Small intestine (tissue), 7 donors: ENCODE measurements at regions not wholly inside any gene's neighbourhood (a gene's known extent, or its start where the extent isn't known, plus 50 kb on each side); places are given as distances from the start of the nearest gene placed in this dataset.
"Not testable (repeated sequence)": the region's sequence is repeated elsewhere in the genome, so short reads cannot be mapped to it uniquely, and the experiment has no call there.

ENCODE experiments used
- DNase-seq, 2 donors: peaks; one replicate each; pipeline versions ENCODE4 v3.0.0 to v3.0.0-alpha.2; 2013
- FAIRE-seq: peaks from 2 replicates; lab custom pipeline; 2012; peaks lifted over from hg19 to GRCh38; lab: Jason Lieb, UNC
- H3K27ac ChIP-seq, 3 donors: one replicate each; pipeline ENCODE4 v1.5.1; 2013; ENCODE audit warnings: low read length in 2 of 3, mild to moderate bottlenecking in 2 of 3, control low read depth in 1 of 3, inconsistent platforms in 1 of 3, low read depth in 1 of 3, moderate library complexity in 1 of 3
- H3K27me3 ChIP-seq, 3 donors: one replicate each; pipeline ENCODE4 v1.6.1; 2013; ENCODE audit warnings: low read length in 3 of 3, inconsistent platforms in 1 of 3; ENCODE audit not compliant: control insufficient read depth in 3 of 3, insufficient read depth in 3 of 3
- H3K36me3 ChIP-seq, 3 donors: one replicate each; pipeline ENCODE4 v1.6.1; 2013; ENCODE audit warnings: low read length in 3 of 3, inconsistent platforms in 1 of 3, low read depth in 1 of 3, mild to moderate bottlenecking in 1 of 3, moderate library complexity in 1 of 3; ENCODE audit not compliant: control insufficient read depth in 3 of 3, insufficient read depth in 2 of 3
- H3K4me1 ChIP-seq, 3 donors: one replicate each; pipeline ENCODE4 v1.6.1; 2013; ENCODE audit warnings: low read length in 2 of 3, inconsistent platforms in 1 of 3, low read depth in 1 of 3, mild to moderate bottlenecking in 1 of 3, moderate library complexity in 1 of 3; ENCODE audit not compliant: control insufficient read depth in 3 of 3, insufficient read depth in 2 of 3
- H3K4me3 ChIP-seq, 3 donors: one replicate each; pipeline ENCODE4 v1.5.1; 2013; ENCODE audit warnings: low read length in 3 of 3, control low read depth in 1 of 3, inconsistent platforms in 1 of 3, low read depth in 1 of 3, mild to moderate bottlenecking in 1 of 3, moderate library complexity in 1 of 3
- H3K9me3 ChIP-seq, 2 donors: one replicate each; pipeline ENCODE4 v1.6.1; 2013; ENCODE audit warnings: low read depth in 1 of 2, low read length in 1 of 2; ENCODE audit not compliant: control insufficient read depth in 2 of 2, insufficient read depth in 1 of 2
- WGBS, 3 donors: extraction: QIAGEN DNeasy Blood & Tissue Kit; methylation state at CpG; one replicate each; pipeline ENCODE4 v1.1.7; 2013; 5-methylcytosine and 5-hydroxymethylcytosine counted together
- donor health status: healthy with polysubstance abuse.
- donor health status: control.
- donor health status: control.
- donor health status: Bipolar disorder and iron deficiency.
- donor health status: healthy.

DNA sequence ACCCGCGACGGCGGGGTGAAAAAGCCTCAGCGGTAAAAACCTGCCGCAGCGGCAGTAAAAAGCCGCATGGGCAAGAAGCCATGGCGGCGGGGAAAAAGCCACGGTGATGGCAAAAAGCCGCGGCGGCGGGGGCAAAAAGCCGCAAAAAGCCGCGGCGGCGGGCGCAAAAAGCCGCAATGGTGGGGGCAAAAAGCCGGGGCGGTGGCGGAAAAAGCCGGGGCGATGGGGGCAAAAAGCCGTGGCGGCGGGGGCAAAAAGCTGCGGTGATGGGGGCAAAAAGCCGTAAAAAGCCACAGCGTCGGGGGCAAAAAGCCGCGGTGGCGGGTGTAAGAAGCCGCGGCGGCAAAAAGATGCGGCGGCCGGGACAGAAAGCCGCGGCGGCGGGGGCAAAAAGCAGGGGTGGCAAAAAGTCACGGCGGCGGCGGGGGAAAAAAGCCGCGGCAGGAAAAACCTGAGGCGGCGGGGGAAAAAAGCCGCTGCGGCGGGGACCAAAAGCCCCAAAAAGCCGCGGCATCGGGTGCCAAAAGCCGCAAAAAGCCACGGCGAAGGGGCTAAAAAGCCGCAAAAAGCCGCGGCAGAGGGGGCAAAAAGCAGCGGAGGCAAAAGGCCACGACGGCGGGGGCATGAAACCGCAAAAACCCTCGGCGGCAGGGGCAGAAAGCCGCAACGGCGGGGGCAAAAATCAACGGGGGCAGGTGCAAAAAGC is 488.5 kb downstream of the ZNF33B start:
- WGBS, 3 donors = 60 to 78% (median 62%) methylated on average over 76 to 78 of the region's 78 CpGs
- no peak for FAIRE-seq
- no peak for DNase-seq

DNA sequence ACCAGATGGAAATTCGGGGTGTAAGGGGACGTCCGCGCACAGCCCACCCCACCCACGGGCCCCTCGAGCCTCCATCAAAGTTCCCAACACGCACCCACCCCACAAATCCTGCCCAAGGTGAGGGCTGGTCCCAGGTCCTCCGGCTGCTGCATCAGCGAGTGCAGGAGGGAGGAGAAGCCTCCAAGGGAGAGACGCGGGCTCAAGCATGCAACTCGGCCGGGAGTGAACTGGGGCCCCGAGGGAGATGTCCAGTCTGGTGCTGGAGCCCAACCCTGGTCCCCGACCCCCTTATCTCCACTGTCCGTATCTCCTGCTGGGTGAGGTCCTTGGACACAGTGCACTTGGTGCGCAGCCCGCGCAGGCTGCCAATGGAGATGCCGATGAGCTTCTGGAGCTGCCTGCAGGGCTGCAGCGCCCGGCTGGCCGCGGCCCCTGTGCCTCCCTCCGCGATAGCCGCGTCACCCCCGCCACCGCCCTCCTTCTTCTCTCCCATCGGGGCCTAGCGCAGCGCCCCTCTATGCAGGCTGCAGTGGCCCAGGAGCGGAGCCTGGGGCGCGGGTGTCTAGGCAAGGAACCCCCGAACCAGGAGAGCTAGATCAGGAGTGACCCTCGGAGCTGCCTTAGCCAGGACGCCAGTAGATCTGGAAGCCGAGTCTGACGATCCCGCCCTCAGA is 489.2 kb downstream of the ZNF33B start:
- Histone ChIP-seq H3K4me3 (no peak overlapping the region), H3K9me3 (peaks cover 2 to 33% of the 10 kb centered on the region in 2 donors), H3K27me3 (no peaks in the 10 kb centered on the region), H3K4me1 (no peaks in the 10 kb centered on the region), H3K36me3 (no peaks in the 10 kb centered on the region), H3K27ac (no peak overlapping the region)
- FAIRE-seq = no peak
- DNase-seq = peak in 1 of 2 donors; percentile 2
- 61 to 83% (median 67%) methylated on average over 42 of the region's 42 CpGs for WGBS, 3 donors

More for the DNA sequence above, 488.5 kb downstream of the ZNF33B start:
- no peaks in the 10 kb centered on the region for H3K27me3 ChIP-seq
- H3K9me3 ChIP-seq = peaks cover 2 to 33% of the 10 kb centered on the region in 2 donors
- H3K36me3 ChIP-seq = no peaks in the 10 kb centered on the region
- H3K4me3 ChIP-seq = no peak overlapping the region
- no peak overlapping the region for H3K27ac ChIP-seq
- no peaks in the 10 kb centered on the region for H3K4me1 ChIP-seq

DNA sequence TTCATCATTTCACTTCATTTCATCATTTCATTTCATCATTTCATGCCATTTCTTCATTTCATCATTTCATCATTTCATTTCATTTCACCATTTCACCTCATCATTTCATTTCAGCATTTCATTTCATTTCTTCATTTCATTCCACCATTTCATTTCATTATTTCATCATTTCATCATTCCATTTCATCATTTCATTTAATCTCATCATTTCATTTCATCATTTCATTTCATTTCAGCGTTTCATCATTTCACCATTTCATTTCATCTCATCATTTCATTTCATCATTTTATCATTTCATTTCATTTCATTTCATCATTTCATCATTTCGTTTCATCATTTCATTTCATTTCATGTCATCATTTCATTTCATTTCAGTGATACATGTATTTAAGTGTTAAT is 492.2 kb downstream of the ZNF33B start:
- not testable (repeated sequence) for H3K27ac ChIP-seq, H3K4me1 ChIP-seq, H3K36me3 ChIP-seq, H3K27me3 ChIP-seq, H3K4me3 ChIP-seq, DNase-seq
- FAIRE-seq = peak; percentile 96
- 43 to 60% (median 49%) methylated on average over 2 of the region's 2 CpGs for WGBS, 3 donors
- H3K9me3 ChIP-seq = peaks cover 2 to 33% of the 10 kb centered on the region in 2 donors

DNA sequence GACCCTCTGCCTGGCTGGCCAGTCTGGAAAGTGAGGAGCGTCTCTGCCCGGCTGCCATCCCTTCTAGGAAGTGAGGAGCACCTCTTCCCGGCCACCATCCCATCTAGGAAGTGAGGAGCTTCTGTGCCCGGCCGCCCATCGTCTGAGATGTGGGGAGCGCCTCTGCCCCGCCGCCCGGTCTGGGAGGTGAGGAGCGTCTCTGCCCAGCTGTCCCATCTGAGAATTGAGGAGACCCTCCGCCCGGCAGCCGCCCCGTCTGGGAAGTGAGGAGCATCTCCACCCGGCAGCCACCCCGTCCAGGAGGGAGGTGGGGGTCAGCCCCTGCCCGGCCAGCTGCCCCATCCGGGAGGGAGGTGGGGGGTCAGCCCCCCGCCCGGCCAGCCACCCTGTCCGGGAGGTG is 500.3 kb downstream of the ZNF33B start:
- H3K27ac ChIP-seq, DNase-seq, H3K4me1 ChIP-seq, H3K9me3 ChIP-seq, H3K36me3 ChIP-seq, H3K27me3 ChIP-seq, H3K4me3 ChIP-seq, FAIRE-seq: not testable (repeated sequence)
- 92 to 98% (median 93%) methylated on average over 16 to 22 of the region's 22 CpGs for WGBS, 3 donors

DNA sequence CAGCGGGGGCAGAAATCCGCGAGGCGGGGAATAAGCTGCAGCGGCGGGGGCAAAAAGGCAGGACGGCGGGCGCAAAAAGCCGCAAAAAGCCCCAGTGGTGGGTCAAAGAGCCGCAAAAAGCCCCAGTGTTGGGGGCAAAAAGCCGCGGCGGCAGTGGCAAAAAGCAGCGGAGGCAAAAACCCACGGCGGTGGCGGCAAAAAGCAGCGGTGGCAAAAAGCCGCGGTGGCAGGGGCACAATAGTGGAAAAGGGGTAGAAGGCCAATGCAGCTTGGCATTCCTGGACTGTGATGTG is 525.3 kb downstream of the ZNF33B start:
- no peaks in the 10 kb centered on the region for H3K36me3 ChIP-seq
- no peak for DNase-seq
- 81 to 95% (median 86%) methylated on average over 19 to 21 of the region's 21 CpGs for WGBS, 3 donors

DNA sequence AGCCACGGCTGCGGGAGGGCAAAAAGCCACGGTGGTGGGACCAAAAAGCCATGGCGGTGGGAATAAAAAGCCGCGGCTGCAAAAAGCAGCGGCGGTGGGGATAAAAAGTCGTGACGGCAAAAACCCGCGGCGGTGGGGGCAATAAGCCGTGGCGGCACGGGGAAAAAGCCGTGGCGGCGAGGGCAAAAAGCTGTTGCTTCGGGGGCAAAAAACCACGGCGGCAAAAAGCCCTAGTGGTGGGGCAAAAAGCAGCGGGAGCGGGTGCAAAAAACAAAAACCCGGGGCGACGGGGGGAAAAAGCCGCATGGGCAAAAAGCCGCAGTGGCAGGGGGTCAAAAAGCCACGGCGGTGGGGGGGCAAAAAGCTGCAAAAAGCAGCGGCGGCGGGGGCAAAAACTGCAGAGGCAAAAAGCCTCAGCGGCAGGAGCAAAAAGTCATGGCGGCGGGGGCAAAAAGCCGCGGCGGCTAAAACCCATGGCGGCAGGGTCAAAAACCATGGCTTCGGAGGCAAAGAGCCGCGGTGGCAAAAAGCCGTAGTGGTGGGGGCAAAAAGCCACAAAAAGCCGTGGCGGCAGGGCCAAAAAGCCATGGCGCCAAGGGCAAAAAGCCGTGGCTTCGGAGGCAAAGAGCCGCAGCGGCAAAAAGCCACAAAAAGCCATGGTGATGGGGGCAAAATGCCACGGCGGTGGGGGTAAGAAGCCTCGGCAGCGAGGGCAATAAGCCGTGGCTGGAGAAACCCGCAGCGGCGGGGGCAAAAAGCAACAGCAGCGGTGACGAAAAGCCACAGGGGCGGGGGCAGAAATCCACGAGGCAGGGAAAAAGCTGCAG is 525.8 kb downstream of the ZNF33B start:
- Histone ChIP-seq H3K4me3 (no peak overlapping the region), H3K4me1 (no peaks in the 10 kb centered on the region), H3K9me3 (peaks cover 2 to 24% of the 10 kb centered on the region in 2 donors), H3K36me3 (no peaks in the 10 kb centered on the region), H3K27me3 (no peaks in the 10 kb centered on the region), H3K27ac (no peak overlapping the region)
- FAIRE-seq (no peak), DNase-seq (no peak)
- WGBS, 3 donors = 78 to 92% (median 86%) methylated on average over 62 to 64 of the region's 64 CpGs

More for the DNA sequence above, 525.3 kb downstream of the ZNF33B start:
- H3K27ac ChIP-seq = no peak overlapping the region
- H3K4me3 ChIP-seq = no peak overlapping the region
- H3K27me3 ChIP-seq = no peaks in the 10 kb centered on the region
- peaks cover 2 to 24% of the 10 kb centered on the region in 2 donors for H3K9me3 ChIP-seq
- H3K4me1 ChIP-seq = no peaks in the 10 kb centered on the region
- FAIRE-seq = no peak

DNA sequence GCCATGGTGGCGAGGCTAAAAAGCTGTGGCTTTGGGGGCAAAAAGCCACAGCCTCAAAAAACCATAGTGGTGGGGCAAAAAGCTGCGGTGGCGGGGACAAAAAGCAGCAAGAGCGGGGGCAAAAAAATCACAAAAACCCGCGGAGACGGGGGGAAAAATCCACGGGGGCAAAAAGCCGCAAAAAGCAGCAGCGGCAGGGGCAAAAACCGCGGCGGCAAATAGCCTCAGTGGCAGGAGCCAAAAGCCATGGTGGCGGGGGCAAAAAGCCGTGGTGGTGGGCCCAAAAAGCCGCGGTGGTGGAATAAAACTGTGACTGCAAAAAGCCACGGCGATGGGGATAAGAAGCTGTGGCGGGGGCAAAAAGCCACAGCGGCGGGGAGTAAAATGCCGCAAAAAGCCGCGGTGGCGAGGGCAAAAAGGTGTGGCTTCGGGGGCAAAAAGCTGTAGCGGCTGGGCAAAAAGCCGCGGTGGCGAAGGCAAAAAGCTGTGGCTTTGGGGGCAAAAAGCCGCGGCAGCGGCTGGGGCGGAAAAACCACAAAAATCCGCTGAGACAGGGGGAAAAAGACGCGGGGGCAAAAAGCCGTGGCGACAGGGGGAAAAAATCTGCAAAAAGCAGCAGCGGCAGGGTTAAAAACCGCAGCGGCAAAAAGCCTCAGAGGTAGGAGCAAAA is 526.6 kb downstream of the ZNF33B start:
- 82 to 93% (median 89%) methylated on average over 42 to 43 of the region's 43 CpGs for WGBS, 3 donors
- Histone ChIP-seq H3K27me3 (no peaks in the 10 kb centered on the region), H3K27ac (no peak overlapping the region), H3K4me3 (no peak overlapping the region), H3K4me1 (no peaks in the 10 kb centered on the region), H3K9me3 (peaks cover 2 to 24% of the 10 kb centered on the region in 2 donors), H3K36me3 (no peaks in the 10 kb centered on the region)
- DNase-seq (no peak), FAIRE-seq (no peak)

DNA sequence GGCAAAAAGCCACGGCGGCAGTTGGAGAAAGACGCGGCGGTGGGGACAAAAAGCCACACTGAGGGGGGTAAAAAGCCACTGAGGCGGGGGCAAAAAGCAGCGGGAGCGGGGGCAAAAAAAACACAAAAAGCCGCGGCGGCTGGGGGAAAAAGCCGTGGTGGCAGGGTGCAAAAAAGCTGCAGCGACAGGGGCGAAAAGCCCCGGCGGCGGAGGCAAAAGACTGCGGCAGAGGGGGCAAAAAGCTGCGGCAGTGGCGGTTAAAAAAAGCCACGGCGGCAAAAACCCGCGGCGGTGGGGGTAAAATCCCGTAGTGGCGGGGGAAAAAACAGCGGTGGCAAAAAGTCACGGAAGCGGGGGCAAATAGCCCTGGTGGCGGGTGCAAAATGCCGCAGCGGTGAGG is 527.3 kb downstream of the ZNF33B start:
- H3K4me1 ChIP-seq = no peaks in the 10 kb centered on the region
- 82 to 93% (median 85%) methylated on average over 25 to 33 of the region's 33 CpGs for WGBS, 3 donors
- peaks cover 2 to 24% of the 10 kb centered on the region in 2 donors for H3K9me3 ChIP-seq
- H3K4me3 ChIP-seq = no peak overlapping the region
- FAIRE-seq (no peak), DNase-seq (no peak)
- H3K27me3 ChIP-seq = no peaks in the 10 kb centered on the region
- no peak overlapping the region for H3K27ac ChIP-seq
- H3K36me3 ChIP-seq = no peaks in the 10 kb centered on the region
